Tibial nerve (tissue), 4 donors: ENCODE measurements at regions not wholly inside any gene's neighbourhood (a gene's known extent, or its start where the extent isn't known, plus 50 kb on each side); places are given as distances from the start of the nearest gene placed in this dataset.

ENCODE experiments used
- CTCF ChIP-seq, 5 experiments: fragments of 200-600 bp in 3 of 5; fragments of 450-650 bp in 2 of 5; sonication (generic) in 3 of 5; IDR thresholded peaks; one replicate each; pipeline ENCODE4 v1.5.1; 2016 to 2019; ENCODE audit warnings: antibody characterized with exemption in 5 of 5, mild to moderate bottlenecking in 3 of 5, moderate library complexity in 2 of 5
- EP300 ChIP-seq, 2 donors: sonication (generic); formaldehyde crosslinking; IDR thresholded peaks; one replicate each; pipeline ENCODE4 v1.6.1; 2017; ENCODE audit warnings: antibody characterized with exemption in 2 of 2, mild to moderate bottlenecking in 1 of 2

DNA sequence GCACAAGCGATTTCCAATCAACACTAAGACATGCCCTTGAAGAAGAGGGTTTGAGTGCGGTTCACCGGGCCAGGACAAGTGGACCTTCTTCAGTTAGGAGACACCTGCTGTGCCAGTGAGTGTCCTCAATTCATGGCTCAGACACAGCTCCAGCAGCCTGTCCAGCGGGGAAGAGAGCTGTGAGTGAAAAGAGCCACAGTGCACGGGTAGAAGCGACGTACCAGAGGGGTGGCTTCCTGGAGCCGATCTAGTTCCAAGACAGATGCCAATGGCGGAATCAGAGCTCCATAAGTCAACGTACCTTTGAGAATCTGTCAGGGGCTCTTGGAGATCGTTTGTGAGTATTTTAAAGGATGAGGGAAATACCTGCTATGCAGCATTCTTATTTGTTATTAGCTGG lies 119.9 kb upstream of the SALL3 start:
- no peak for TF ChIP-seq EP300 (IDR thresholded peaks at IDR 0.05)
- TF ChIP-seq CTCF (IDR thresholded peaks at IDR 0.05), result no peak
